ENCODE measurements at regions not wholly inside any gene's neighbourhood (a gene's known extent, or its start where the extent isn't known, plus 50 kb on each side); places are given as distances from the start of the nearest gene placed in this dataset.
A peak's percentile ranks its signal among the peaks of the same experiment; 100 is the strongest.

GRCh38 chr18:25518716-25519053 is 166.7 kb upstream of the ZNF521 start:
- no peak for TF ChIP-seq CTCF (IDR thresholded peaks at IDR 0.05)
- no peak for DNase-seq (ENCODE audit: low spot score)
- no peak for ATAC-seq (ENCODE audit: low FRiP score)

DNA sequence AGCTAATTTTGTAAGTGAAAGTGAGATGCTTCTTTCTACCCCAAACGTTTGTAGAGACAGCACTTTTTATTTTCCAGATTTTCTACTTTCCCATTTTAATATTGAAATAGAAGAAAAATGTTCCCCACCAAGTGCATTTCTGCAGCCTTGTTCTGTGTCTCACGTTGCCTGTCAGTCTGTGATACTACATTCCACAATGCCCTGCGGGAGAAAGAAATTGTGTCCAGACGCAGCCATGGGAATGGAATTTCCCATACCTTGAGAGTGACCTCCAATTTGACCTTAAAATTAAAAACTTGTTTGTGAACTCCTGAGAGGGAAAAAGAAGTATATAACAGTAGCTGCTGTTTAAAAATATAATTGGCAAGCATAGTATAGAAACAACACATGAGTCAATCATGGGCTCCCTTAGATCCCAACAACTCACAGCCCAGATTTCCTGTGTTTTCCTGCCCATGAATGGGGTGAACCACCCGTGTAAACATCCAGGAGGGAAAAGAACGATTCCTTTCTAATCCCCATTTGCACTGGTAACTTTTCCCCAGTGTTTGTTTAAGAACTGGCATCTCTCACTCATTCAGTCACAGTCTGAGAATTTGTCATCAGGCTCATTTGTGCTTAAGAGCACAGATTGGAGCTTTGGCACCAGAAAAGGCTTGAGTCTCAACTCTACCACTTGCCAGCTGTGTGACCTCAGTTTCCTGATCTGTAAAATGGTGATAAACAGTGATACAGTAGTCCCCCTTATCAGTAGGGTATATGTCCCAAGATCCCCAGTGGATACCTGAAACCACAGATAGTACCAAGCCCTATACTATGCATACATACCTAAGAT is 166.1 kb upstream of the ZNF521 start:
- TF ChIP-seq CTCF (IDR thresholded peaks at IDR 0.05), result no peak
- DNase-seq (ENCODE audit: low spot score), result no peak
- ATAC-seq (ENCODE audit: low FRiP score), result no peak

DNA sequence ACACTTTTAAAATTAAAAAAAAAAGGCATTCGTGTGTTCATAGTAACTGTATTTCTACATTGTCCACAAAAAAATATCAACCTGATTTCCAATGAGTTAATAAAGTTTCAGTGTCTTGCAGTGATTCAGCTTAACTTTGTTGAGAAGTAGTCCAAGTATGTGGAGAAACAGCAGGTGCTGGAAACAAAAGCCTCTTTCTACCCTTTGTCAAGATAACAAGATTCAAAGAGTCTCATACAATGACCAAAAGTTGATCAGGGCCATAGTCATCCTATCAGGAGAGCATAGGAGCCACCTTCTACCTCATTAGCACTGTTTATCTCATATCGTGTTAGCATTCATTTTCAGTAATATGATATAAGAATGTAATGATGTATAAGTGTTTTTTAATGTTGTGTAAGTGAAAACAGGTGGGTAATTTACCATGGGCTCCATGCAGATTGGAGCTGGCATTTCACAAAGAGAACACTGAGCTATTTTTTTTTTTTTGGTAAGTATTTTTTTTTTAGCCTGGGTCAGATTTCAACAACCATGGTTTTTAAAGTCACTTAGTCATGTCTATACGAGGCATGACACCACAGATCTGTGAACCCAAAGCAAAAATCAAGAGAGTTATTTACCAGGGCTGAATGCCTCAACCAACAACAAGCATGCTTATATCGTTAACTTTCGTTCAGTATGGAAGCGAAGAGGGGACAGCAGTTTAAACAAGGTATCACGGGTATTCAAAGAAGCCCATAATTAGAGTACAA is 165.0 kb upstream of the ZNF521 start:
- ATAC-seq (ENCODE audit: low FRiP score) (no peak), DNase-seq (ENCODE audit: low spot score) (no peak)
- TF ChIP-seq CTCF (IDR thresholded peaks at IDR 0.05), result no peak

DNA sequence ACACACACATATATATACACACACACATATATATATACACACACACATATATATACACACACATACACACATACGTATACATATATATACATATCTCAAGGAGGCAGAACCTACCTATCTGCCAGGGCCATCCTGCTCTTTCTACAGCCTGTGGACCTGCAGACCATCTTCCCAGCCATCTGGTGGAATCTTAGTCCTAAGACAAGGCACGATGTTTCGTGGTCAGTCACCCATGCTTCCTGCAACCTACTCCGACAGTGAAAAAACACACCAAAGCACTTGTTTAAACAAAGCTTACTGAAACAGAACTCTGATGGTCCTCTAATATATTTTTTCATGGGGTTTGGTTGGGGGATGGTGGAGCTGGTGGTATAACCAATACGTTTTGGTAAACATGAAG is 164.2 kb upstream of the ZNF521 start:
- no peak for ATAC-seq (ENCODE audit: low FRiP score)
- TF ChIP-seq CTCF (IDR thresholded peaks at IDR 0.05), result no peak
- no peak for DNase-seq (ENCODE audit: low spot score)

DNA sequence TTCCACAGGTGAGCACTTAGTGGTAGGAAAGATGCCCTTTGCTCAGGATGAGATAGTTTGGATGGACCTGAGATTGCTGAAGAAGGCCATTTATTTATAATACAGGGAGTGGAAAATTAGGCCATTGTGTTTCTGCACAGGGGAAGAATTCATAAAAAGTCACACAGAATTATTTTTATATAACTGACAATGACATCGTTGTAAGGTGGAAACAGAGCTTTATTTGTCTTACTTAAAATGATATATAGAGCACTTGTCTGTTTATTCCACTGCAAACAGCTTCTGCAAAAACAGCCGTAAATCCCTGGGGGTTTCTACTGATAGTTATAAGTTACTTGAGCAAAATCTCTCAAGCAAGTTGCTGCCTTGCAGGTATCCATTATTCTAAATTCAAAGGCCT is 158.1 kb upstream of the ZNF521 start:
- ATAC-seq (ENCODE audit: low FRiP score) (no peak), DNase-seq (ENCODE audit: low spot score) (no peak)

GRCh38 chr18:25503567-25504081 is 151.7 kb upstream of the ZNF521 start:
- DNase-seq (ENCODE audit: low spot score), result no peak
- peak; percentile 85 for ATAC-seq (ENCODE audit: low FRiP score)
- no peak for TF ChIP-seq CTCF (IDR thresholded peaks at IDR 0.05)

More for the DNA sequence above, 158.1 kb upstream of the ZNF521 start:
- TF ChIP-seq CTCF (IDR thresholded peaks at IDR 0.05), result no peak

Measured in omental fat pad (tissue), 3 donors.